Sigmoid colon (tissue), 4 donors: ENCODE measurements at regions not wholly inside any gene's neighbourhood (a gene's known extent, or its start where the extent isn't known, plus 50 kb on each side); places are given as distances from the start of the nearest gene placed in this dataset.

ENCODE experiments used
- CTCF ChIP-seq, 4 experiments: fragments of 450-650 bp in 3 of 4; fragments of 200-600 bp in 1 of 4; IDR thresholded peaks; one replicate each; pipeline ENCODE4 v1.5.1; 2016 to 2019; ENCODE audit warnings: antibody characterized with exemption in 4 of 4, mild to moderate bottlenecking in 3 of 4, moderate library complexity in 2 of 4
- POLR2AphosphoS5 ChIP-seq, 4 donors: sonication (generic); formaldehyde crosslinking; IDR thresholded peaks; one replicate each; pipeline ENCODE4 v1.6.1; 2017; ENCODE audit warnings: antibody characterized with exemption in 4 of 4

- TF ChIP-seq CTCF (IDR thresholded peaks at IDR 0.05), result no peak
- no peak for TF ChIP-seq POLR2AphosphoS5 (IDR thresholded peaks at IDR 0.05)
Observed at GRCh38 chr4:80133240-80133783, 60.3 kb upstream of the ANTXR2 start.
